ENCODE measurements at regions not wholly inside any gene's neighbourhood (a gene's known extent, or its start where the extent isn't known, plus 50 kb on each side); places are given as distances from the start of the nearest gene placed in this dataset.

DNA sequence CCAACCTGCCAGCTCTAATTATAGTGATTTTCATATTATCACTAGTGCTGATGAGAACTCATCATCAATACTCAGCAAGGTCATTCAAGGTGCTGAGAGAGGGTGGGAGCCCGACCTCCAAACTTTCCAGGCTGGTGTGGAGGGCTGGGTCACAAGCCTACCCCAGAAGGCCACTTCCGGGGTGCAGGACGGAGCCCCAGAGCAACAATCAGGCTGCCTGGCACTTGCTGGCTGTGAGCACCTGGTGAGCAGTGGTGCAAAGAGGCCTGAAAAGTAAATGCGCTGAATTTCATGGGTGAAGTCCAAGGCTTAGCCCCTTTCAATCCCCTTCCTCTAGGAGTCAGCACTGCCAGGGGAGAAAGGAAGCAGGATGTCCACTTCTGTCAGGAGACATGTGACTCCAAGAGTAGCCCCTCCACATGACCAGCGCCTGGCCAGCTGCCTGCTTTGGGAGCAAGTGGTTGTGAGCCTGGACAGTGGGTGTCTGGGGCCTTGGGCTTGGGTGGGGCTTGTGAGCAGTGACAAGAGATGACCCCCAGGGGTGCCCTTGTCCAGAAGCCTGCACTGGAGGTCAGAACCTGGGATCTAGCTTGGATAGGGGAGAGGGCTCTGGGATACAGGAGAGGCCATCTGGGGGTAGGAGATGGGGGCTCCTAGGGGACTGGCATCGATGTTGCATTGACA is 165.0 kb upstream of the TLE3 start:
- TF ChIP-seq, protein P1, sequence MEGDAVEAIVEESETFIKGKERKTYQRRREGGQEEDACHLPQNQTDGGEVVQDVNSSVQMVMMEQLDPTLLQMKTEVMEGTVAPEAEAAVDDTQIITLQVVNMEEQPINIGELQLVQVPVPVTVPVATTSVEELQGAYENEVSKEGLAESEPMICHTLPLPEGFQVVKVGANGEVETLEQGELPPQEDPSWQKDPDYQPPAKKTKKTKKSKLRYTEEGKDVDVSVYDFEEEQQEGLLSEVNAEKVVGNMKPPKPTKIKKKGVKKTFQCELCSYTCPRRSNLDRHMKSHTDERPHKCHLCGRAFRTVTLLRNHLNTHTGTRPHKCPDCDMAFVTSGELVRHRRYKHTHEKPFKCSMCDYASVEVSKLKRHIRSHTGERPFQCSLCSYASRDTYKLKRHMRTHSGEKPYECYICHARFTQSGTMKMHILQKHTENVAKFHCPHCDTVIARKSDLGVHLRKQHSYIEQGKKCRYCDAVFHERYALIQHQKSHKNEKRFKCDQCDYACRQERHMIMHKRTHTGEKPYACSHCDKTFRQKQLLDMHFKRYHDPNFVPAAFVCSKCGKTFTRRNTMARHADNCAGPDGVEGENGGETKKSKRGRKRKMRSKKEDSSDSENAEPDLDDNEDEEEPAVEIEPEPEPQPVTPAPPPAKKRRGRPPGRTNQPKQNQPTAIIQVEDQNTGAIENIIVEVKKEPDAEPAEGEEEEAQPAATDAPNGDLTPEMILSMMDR (conservative IDR thresholded peaks at IDR 0.05; ENCODE audit: low read depth, low read length), result no peak
- TF ChIP-seq EZH2 (IDR thresholded peaks at IDR 0.05; ENCODE audit: borderline replicate concordance, low read depth, low read length, poor library complexity, severe bottlenecking), result no peak

Data from A673 (cell line).